GM10266 (cell line): ENCODE measurements at regions not wholly inside any gene's neighbourhood (a gene's known extent, or its start where the extent isn't known, plus 50 kb on each side); places are given as distances from the start of the nearest gene placed in this dataset.

Experiments used
- DNase-seq: peaks from one replicate; pipeline ENCODE4 v3.0.0; 2012; ENCODE audit errors: extremely low spot score
- TF ChIP-seq, protein P1 (sequence below): IDR thresholded peaks from 2 replicates; pipeline ENCODE4 v1.5.1; 2012; ENCODE audit warnings: mild to moderate bottlenecking, low read depth; ENCODE audit not compliant: control insufficient read depth, insufficient read depth; ENCODE audit errors: missing control alignments

DNA sequence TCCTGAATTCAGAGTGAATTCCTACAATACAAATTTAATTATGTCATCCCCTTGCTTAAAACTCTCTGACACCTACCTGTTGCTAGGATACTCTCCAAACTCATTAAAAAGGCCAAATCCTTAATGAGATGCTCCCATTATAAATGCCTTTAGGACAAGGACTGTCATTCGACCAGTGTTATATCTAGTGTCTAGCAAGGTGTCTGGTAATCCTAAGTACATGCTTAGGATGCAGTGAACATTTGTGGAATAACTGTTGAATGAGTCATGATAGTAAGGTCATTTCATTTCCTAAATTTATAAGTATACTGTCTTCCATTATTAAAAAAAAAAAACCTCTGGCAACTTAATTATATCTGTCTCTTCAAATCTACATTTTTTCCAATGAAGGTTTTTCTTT is 588.9 kb upstream of the NRXN1 start:
- DNase-seq = no peak
- TF ChIP-seq, protein P1, sequence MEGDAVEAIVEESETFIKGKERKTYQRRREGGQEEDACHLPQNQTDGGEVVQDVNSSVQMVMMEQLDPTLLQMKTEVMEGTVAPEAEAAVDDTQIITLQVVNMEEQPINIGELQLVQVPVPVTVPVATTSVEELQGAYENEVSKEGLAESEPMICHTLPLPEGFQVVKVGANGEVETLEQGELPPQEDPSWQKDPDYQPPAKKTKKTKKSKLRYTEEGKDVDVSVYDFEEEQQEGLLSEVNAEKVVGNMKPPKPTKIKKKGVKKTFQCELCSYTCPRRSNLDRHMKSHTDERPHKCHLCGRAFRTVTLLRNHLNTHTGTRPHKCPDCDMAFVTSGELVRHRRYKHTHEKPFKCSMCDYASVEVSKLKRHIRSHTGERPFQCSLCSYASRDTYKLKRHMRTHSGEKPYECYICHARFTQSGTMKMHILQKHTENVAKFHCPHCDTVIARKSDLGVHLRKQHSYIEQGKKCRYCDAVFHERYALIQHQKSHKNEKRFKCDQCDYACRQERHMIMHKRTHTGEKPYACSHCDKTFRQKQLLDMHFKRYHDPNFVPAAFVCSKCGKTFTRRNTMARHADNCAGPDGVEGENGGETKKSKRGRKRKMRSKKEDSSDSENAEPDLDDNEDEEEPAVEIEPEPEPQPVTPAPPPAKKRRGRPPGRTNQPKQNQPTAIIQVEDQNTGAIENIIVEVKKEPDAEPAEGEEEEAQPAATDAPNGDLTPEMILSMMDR = no peak

DNA sequence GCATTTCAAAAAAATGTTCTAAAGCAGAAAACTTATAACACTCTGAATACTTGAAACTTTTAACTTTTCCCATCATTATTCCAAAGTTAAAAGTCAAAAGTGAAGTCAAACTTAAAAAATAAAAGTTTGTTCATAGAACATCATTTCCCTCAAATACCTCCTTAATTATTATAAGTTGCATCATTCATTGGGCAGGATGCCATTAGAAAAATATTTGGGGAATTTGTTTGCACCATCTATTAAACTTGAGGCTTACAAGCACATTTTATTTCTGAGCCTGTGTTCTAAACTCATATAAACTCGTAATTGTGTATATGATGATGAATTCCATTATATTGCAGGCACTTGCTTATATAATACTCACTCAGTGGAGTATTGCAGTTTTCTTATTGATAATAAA is 588.0 kb upstream of the NRXN1 start:
- TF ChIP-seq, protein P1 = no peak
- DNase-seq = no peak

DNA sequence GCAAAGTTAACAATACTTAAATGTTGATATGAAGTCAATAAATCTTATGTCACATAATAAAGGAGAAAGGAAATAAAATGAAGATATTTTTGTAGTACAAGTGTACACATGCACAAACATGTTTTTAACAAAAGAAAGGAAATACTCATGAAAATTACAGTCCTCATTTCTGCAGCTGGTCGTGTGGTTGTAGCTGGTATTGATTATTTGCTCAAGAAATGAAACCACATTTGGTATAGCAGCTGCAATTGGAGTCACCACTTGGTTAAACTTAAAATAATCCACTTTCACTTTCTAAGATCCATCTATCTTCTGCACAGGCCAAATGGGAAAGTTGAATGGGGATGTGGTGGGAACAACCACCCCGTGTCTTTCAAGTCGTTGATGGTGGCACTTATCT is 580.5 kb upstream of the NRXN1 start:
- TF ChIP-seq, protein P1 = no peak
- no peak for DNase-seq

DNA sequence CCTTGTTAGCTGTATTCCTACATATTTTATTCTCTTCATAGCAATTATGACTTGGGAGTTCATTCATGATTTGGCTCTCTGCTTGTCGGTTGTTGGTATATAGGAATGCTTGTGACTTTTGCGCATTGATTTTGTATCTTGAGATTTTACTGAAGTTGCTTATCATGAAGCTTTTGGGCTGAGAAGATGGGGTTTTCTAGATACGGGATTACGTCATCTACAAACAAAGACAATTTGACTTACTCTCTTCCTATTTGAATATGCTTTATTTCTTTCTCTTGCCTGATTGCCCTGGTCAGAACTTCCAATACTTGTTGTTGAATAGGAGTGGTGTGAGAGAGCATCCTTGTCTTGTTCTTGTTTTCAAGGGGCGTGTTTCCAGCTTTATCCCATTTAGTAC is 569.8 kb upstream of the NRXN1 start:
- no peak for DNase-seq
- TF ChIP-seq, protein P1 = no peak

DNA sequence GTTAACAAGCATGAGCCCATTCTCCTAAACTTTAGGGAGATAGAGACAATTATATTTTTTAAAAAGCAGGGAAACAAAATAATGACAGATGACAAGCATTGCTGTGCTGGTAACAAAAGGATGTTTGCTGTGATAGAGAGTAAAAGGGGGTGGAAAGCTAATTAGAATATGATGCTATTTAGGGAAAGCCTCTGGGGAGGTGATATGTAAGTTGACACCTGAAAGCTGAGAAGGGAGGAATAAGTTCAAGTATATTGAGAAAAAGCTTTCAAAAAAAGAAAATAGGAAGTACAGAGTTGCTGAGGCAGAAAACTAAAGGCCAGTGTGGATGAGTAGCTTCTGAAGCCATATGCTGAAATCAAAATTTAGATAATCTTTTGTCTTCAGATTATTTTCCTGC is 565.2 kb upstream of the NRXN1 start:
- TF ChIP-seq, protein P1 = no peak
- no peak for DNase-seq

DNA sequence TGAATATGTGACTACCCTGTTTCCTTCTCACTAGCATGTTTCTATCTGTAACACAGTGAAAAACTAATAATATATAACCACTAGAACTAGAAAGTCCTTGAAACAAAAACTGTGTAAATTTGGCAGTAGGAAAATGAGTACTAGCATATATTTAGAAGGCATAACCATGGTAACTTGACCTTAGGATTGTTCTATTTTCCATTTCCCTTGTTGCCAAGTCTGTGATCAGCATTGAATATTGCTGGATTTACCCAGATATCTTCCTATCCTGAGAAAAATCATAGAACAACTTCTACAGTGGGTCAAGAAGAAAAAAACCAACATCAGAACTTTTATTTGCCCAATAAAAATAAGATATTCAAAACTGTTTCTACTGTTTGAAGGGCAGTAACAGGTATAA is 563.9 kb upstream of the NRXN1 start:
- DNase-seq = no peak
- TF ChIP-seq, protein P1 = no peak

DNA sequence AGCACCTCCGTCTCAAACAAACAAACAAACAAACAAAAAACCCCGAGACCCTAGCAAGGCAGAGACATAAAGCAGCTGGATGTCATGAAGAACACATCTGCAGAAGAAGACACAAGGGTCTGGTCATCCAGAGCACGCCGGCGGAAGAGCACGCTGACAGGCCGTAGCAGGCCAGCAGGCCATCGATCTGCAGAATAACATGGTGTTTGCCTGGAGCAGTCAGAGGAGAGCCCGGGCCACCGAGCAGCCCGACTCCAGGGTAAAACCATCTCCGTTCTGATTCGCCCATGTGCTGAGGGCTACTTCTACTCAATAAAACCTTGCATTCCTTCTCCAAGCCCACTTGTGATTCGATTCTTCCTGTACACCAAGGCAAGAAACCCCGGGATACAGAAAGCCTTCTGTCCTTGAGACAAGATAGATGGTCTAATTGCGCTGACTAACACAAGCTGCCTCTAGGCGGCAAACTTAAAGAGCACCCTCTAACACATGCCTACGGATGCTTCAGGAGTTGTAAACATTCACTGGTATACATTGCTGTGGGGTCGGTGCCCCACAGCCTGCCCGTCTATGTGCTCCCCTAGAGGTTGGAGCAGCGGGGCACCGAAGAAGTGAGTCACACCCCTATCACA is 549.8 kb upstream of the NRXN1 start:
- TF ChIP-seq, protein P1 = no peak
- DNase-seq = no peak
